Activated naive CD4-positive, alpha-beta T cell (primary cell): ENCODE measurements at regions not wholly inside any gene's neighbourhood (a gene's known extent, or its start where the extent isn't known, plus 50 kb on each side); places are given as distances from the start of the nearest gene placed in this dataset.
"Not testable (repeated sequence)": the region's sequence is repeated elsewhere in the genome, so short reads cannot be mapped to it uniquely, and the experiment has no call there.

Experiments used
- DNase-seq, 4 experiments: peaks; one replicate each; lab custom pipeline; 2025; lab: John Stamatoyannopoulos, UW

DNA sequence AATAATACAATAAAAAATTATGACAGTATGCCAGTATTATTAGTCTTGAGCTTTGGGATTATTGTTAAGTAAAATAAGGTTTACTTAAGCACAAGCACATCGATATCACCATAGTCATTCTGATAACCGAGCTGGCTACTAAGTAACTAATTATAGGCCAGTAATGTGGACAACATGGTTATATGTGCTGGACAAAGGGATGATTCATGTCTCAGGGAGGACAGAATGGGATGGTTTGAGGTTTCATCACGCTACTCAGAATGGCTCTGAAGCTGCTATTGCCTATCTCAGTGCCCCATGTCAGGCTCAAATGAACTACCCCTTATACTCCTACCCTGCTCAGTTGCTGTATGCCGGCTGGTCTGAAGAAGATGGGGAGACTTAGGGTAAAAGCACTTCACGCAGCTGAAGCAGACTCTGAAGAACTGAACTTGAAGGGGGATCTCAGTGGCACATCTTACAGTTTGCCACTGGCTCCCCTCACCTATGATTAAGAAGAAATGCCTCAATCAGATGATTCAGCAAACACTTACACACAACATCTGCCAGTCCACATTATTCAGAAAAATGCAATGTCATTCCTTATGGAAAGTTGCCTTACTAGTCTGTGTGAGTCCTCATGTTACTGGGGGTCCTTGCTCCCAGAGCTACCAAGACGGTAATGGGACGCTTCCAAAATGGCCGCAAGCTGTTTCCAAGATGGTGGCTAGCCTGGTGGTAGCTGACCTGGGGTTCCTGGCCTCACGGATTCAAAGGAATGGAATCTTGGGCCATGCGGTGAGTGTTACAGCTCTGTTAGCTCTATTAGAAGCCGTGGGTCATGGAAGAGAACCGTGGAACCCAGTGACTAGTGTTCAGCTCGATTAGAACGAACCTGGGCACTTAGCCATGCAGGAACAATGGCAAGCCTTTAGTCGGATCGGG, 1098.6 kb downstream of the TAF11L14 start:
- no peak for DNase-seq

DNA sequence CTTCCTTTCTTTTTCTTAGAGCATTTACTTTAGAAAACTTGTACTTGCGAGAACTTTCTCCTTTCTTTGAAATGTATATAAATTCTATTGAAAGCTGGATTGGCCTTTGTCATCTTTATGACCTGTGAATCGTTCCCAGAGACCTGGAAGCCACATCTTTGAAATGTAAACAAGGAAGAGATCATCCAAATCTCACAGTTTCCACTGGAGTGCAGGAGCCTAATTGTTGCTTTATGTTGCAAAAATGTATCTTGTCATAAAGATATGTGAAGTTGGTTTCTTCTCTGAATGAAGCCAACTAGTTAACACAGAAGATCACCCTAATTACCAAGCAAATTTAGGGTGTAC, 1101.8 kb downstream of the TAF11L14 start:
- DNase-seq, result no peak

GRCh38 chr5:18736736-18737135, 1102.5 kb downstream of the TAF11L14 start:
- DNase-seq, result not testable (repeated sequence)

DNA sequence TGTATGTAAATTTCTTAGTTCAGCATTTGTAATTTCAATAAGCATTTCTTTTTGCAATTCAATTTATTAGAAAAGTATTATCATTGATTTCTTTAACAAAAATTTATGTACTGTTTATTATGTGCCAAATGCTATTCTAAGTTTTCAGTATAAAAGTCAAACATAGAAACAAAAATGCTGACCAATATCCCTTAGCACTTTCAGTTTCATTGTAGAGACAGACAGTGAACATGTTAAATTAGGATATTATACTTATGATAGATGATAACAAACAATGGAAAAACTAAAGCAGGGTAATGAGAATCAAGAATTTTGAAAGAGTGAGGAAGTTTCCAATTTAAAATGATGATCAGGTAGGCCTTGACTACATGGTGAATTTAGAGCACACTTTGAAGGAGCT, 1106.0 kb downstream of the TAF11L14 start:
- no peak for DNase-seq

- DNase-seq, result no peak
These were observed 1108.6 kb downstream of the TAF11L14 start for GRCh38 chr5:18742830-18743229.

DNA sequence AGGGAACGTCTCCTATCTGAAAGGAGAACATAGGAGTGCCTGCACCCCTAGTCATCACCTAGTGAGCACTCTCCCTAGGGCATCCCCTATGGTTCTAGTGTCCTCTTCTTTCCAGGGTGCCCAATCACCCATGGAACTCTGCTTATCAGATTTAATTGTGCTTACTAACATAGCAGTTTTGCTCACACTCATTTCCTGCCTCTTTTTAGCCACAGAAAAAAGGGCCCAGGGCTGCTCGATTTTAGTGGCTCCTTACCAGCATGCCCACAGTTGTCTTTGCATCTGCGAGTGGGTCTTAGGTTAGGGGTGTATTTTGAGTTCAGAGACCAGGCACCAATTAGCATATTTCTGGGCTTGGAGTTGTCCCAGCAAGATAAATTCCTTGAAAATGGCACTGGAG, 1110.2 kb downstream of the TAF11L14 start:
- DNase-seq, result no peak

DNA sequence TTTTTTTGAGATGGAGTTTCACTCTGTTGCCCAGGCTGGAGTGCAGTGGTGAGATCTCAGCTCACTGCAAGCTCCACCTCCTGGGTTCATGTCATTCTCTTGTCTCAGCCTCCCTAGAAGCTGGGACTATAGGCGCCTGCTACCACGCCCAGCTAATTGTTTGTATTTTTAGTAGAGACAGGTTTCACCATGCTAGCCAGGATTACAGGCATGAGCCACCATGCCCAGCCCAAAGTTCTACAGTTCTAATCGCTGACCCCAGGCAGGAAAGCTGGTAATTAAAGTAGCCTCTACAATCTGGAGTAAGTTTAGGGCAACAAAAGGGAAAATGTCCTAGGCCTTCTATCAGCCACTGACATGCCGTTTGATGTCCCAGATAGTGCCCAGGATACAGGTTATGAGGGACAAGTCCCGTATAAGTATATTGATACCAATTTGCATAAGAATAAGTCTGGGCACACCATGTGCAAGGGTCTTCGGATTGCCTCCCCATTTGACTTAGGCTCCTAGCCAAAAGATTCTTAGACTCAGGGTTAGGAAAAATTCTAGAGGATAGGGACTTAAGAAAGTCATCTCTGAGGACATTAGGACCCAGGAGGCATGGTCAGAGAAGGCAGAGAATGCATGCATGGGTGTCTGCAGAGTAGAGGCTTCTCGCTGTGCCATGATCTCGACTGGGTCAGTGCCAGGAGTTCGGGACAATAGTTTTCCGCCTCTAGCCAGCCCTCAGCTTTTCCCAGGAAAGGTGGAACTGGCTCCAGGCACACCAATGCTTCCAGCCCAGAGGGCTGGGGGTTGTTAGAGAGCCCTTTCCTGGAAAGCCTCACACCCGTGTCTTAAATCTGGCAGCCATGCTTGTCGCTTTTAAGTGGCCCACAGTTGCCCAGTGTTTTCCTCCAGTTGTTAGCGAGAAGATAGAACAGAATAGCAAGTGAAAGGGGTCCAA, 1111.1 kb downstream of the TAF11L14 start:
- DNase-seq, result no peak

GRCh38 chr5:18745988-18746615, 1111.8 kb downstream of the TAF11L14 start:
- no peak for DNase-seq

DNA sequence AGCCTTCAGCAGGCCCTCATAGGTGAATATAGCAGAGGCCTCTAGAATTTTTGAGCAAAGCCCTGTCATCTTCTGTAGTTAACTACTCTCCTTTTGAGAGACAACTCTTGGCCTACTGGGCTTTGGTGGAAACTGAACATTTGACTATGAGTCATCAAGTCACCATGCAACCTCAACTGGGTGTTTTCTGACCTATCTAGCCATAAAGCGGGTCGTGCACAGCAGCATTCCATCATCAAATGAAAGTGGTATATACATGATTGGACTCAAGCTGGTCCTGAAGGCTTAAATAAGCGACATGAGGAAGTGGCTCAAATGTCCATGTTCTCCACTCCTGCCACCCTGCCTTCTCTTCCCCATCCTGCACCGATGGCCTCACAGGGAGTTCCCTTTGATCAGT, 1115.5 kb downstream of the TAF11L14 start:
- no peak for DNase-seq

DNA sequence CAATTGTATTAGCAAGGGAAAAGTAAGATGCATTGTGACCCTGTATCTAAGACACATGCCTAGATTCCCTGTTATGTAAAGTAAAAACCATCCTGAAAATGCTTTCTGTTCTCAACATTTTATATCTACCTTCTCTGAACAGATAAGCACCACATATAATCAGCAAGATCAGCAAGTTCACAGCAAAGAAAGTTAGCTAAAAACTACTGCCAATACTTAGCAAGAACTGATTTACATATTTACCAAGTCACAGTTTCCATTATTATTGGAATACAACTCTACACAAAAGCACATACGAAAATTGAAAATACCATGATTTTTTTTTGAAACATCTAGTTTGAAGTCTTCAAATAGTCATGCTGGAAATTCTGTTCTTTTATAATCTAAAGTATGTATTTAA, 1118.1 kb downstream of the TAF11L14 start:
- no peak for DNase-seq

GRCh38 chr5:18754201-18754600, 1119.9 kb downstream of the TAF11L14 start:
- DNase-seq, result no peak

GRCh38 chr5:18761801-18762200, 1127.5 kb downstream of the TAF11L14 start:
- no peak for DNase-seq

- DNase-seq, result no peak
These were observed 1129.9 kb downstream of the TAF11L14 start for GRCh38 chr5:18764161-18764560.

DNA sequence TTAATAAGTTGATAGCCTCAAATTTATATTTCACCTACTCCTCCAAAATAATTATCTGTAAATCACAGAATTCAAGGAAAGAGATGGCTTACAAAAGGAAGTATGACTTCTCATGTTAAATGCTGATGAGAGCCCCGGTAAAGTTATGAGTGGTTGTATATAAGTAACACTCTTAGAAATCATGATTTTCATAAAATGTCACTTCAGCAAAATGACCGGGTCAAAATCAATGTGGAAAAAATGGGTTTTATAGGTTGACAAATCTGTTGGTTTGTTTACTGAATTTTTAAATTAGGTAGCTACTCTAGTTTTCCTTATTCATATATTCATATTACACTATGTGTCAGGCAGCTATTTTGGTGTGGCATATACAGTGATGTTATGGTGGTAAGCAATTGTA, 1131.0 kb downstream of the TAF11L14 start:
- no peak for DNase-seq

- no peak for DNase-seq
These were observed 1136.9 kb downstream of the TAF11L14 start for GRCh38 chr5:18771097-18771610.

- DNase-seq, result no peak
These were observed 1138.2 kb downstream of the TAF11L14 start for GRCh38 chr5:18772475-18772874.

DNA sequence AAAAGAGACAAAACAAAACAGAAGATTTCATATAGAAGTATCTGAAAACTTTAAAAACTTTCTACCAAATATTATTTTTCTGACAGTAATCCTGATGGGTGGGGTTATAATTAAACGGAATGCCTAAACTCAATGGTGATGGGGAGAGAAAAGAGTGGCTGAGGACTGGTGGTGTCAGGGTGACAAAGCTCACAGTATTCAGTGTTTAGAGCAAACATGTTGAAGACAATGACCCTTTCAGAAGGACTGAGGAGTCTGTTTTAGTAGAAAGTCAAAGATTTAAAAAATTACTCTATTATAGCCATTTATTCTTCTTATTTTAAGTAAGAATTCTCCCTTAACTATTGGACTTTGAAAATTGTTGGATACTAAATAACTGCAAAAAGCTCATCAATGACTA, 1144.0 kb downstream of the TAF11L14 start:
- DNase-seq, result no peak

GRCh38 chr5:18789218-18789998, 1155.1 kb downstream of the TAF11L14 start:
- DNase-seq, result no peak

DNA sequence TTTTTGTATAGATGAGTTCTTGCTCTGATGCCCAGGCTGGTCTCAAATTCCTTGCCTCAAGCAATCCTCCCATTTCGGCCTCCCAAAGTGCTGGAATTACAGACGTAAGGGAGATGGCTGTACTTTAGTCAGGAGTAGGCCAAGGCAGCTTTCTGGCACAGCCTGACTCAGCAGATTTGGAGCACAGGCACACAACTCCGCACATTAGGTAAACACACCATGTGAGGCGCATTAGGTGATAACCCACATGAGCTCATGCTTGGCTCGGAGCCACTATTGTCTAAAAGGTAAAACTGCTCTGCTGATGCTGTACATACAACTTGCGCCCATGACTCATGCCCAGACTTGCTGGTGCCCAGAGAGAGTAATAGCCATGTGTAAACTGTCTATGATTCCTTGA, 1157.9 kb downstream of the TAF11L14 start:
- no peak for DNase-seq

GRCh38 chr5:18797222-18797621, 1163.0 kb downstream of the TAF11L14 start:
- no peak for DNase-seq

DNA sequence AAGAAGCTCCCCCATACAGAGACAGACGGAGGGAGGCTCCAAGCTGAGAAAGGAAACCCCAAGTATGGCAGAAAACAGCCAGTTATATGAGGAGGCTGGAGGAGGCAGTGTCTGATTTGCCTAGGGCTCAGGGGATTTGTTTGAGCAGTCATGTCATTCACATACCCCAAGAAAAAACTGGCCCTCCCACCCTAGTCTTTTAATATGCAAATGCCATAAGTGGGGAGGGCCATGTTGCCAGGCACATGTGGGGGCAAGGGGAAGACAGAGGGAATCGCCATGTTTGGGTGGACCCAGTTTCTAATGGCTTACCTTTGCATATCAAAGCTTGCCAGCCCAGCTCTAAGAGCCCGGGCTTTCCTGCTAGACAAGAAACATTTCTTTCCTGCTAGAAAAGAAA, 1163.8 kb downstream of the TAF11L14 start:
- DNase-seq, result no peak
